ENCODE measurements at regions not wholly inside any gene's neighbourhood (a gene's known extent, or its start where the extent isn't known, plus 50 kb on each side); places are given as distances from the start of the nearest gene placed in this dataset.

DNA sequence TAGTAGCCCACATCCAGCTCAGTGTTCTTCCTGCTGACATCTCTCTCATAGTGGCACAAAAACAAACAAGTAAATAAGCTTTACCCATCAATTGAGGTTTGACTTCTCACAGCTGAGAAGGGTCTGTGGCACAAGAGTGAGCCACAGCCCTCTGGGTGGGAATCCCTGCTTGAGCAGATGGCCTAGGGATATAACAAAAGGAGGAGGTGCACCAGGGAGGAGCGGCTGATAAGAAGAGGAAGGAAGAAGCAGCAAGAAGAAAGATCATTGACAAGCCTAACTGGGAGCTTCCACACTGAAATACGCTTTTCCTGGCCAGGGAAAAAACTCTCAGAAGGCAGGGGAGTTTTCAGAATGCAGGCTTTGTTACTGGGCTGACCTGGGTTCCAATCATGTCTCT lies 279.8 kb downstream of the UACA start:
- Mint-ChIP-seq H3K4me3 (no peak overlapping the region), H3K9me3 (peaks cover 3% of the 10 kb centered on the region), H3K36me3 (ENCODE audit: low read depth) (peaks cover 7% of the 10 kb centered on the region), H3K27me3 (ENCODE audit: low read depth) (peaks cover 31% of the 10 kb centered on the region), H3K4me1 (ENCODE audit: low read depth) (peaks cover 70% of the 10 kb centered on the region), H3K27ac (no peak overlapping the region)

DNA sequence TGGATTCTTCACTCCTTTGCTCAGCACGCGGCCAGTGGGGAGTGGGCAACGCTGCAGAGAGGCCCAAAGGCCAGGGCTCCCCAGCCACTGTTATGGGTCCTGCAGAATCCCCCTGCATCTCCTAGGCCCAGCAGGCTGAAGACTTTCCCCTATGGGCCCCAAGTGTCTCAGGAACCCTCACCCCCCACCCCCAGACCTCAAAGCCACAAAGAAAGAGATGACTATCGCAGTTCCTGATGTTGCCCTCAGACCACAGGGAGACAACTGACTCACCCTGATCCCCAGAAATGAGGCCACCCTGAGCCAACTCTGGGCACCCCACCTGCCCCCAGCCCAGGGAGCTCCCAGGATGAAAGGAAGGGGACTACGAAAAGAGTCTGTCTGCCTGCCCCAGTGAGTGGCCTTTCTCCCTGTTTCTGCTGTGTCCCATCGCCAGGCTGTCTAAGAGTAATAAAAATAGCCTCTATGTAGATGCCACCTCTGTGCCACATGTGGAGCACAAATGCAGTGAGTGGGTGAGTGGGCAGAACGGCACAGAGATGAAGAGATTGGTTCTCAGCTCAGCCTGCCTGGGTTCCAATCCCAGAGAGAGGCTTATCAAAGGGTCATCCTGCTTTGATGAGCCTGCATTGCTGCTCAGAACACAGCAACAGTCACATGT lies 283.0 kb downstream of the UACA start:
- H3K4me3 Mint-ChIP-seq = peak overlapping the region; percentile 33
- peaks cover 63% of the 10 kb centered on the region for H3K4me1 Mint-ChIP-seq (ENCODE audit: low read depth)

DNA sequence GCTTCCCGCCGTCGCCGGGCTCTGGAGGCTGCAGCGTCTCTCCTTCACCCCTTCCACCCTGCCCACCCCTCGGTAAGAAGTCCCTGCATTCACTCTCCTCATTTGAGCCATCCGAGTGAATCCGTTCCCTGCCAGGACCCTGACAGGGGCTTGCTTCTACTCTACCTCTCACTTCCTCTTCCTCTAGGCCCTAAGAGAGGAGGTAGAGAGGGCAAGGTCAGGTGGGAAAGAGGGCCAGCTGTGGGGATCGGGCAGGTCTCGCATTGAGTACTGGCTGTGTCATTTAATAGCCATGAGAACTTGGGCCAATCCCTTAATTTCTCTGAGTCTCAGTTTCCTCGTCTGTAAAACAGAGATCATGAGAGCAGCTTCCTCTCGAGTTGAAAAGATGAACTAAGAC lies 283.6 kb downstream of the UACA start:
- Mint-ChIP-seq H3K9me3 (peaks cover 3% of the 10 kb centered on the region), H3K27ac (no peak overlapping the region), H3K4me3 (peak overlapping the region; percentile 33), H3K4me1 (ENCODE audit: low read depth) (peaks cover 65% of the 10 kb centered on the region), H3K36me3 (ENCODE audit: low read depth) (peaks cover 8% of the 10 kb centered on the region), H3K27me3 (ENCODE audit: low read depth) (peaks cover 60% of the 10 kb centered on the region)

More for the DNA sequence above, 283.0 kb downstream of the UACA start:
- H3K36me3 Mint-ChIP-seq (ENCODE audit: low read depth) = peaks cover 8% of the 10 kb centered on the region
- H3K9me3 Mint-ChIP-seq = peaks cover 3% of the 10 kb centered on the region
- peaks cover 54% of the 10 kb centered on the region for H3K27me3 Mint-ChIP-seq (ENCODE audit: low read depth)
- peak overlapping the region; percentile 39 for H3K27ac Mint-ChIP-seq

DNA sequence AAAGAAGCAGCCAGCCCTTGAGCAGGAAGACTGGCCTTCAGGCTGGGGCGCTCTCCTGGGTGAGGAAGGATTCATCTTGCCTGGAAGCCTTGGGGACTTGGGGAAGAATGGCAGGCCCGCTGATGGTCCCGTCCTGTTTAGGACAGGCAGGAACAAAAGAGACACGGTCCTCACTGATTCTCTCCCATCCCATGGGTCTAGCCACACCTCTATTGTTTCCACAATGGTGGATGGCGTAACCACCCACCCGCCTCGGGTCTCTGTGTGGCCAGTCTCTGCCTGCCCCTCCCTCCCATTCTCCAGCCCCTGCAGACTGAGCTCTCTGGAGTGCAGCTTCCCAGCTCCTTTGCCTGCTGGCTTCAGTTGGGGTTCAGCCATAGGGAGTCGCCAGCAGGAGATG lies 284.3 kb downstream of the UACA start:
- Mint-ChIP-seq H3K4me1 (ENCODE audit: low read depth) (peaks cover 64% of the 10 kb centered on the region), H3K36me3 (ENCODE audit: low read depth) (peaks cover 6% of the 10 kb centered on the region), H3K9me3 (no peaks in the 10 kb centered on the region), H3K27me3 (ENCODE audit: low read depth) (peaks cover 59% of the 10 kb centered on the region), H3K27ac (peak overlapping the region; percentile 75), H3K4me3 (peak overlapping the region; percentile 56)

DNA sequence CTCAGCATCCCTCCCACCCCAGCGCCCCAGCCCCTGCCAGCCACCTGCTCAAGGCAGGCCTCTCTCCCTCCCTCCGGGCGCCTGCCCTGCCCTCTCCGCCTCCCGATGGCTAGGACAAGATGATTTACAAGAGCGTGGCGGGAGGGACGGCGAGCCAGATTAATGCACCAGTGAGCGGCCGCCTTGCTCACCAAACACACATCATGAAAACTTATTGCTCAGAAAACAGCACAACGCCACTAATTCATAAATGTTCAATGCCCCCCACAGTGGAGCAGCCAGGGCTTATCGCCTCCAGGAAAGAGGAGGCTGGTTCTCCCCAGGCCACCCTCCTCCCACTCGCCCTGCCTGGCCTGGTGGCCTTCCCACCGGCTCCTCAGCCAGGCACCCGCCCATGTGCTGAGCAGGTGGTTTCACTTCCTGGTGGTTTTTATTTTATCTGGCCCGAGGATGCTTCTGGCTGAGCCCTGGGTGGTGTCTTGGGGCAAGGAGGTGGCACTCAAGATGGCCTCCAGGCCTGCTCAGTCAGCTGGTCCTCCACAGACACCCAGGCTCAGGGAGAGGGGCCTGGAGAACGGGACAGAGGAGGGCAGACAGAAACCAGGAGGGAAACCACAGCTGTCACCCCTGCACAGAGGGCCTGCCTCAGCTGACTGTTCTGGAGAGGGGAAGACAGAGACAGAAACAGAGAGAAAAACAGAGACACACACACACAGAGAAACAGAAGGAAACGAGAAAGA lies 284.9 kb downstream of the UACA start:
- Mint-ChIP-seq H3K4me1 (ENCODE audit: low read depth) (peaks cover 60% of the 10 kb centered on the region), H3K27ac (peak overlapping the region; percentile 75), H3K36me3 (ENCODE audit: low read depth) (peaks cover 6% of the 10 kb centered on the region), H3K4me3 (peak overlapping the region; percentile 56), H3K27me3 (ENCODE audit: low read depth) (peaks cover 59% of the 10 kb centered on the region), H3K9me3 (no peaks in the 10 kb centered on the region)

GRCh38 chr15:70477750-70478250 lies 285.6 kb downstream of the UACA start:
- no peak overlapping the region for H3K4me3 Mint-ChIP-seq
- H3K4me1 Mint-ChIP-seq (ENCODE audit: low read depth) = peaks cover 58% of the 10 kb centered on the region
- H3K9me3 Mint-ChIP-seq = no peaks in the 10 kb centered on the region
- H3K27me3 Mint-ChIP-seq (ENCODE audit: low read depth) = peaks cover 60% of the 10 kb centered on the region
- H3K27ac Mint-ChIP-seq = peak overlapping the region; percentile 28
- peaks cover 6% of the 10 kb centered on the region for H3K36me3 Mint-ChIP-seq (ENCODE audit: low read depth)

DNA sequence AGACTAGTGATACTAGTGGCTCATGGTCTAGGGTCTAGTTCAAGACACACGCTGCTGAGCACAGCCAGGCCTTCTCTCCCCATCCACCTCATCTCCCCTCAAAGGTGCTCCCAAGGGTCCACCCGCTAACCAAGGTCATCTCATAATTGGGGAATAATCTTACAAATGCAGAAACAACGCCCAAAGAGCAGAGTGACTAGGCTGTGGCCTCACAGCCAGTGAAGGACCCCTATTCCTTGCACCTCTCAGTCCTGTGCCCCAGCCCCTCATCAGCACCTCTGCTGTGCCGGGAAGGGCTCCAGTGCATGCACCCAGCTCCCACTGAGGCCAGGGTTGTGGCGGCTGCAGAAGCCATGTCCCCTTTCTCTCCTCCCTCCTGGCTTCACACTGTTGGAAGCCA lies 286.9 kb downstream of the UACA start:
- Mint-ChIP-seq H3K27ac (peak overlapping the region; percentile 36), H3K27me3 (ENCODE audit: low read depth) (peaks cover 59% of the 10 kb centered on the region), H3K4me1 (ENCODE audit: low read depth) (peaks cover 52% of the 10 kb centered on the region), H3K36me3 (ENCODE audit: low read depth) (peaks cover 6% of the 10 kb centered on the region), H3K4me3 (no peak overlapping the region), H3K9me3 (peaks cover 3% of the 10 kb centered on the region)

DNA sequence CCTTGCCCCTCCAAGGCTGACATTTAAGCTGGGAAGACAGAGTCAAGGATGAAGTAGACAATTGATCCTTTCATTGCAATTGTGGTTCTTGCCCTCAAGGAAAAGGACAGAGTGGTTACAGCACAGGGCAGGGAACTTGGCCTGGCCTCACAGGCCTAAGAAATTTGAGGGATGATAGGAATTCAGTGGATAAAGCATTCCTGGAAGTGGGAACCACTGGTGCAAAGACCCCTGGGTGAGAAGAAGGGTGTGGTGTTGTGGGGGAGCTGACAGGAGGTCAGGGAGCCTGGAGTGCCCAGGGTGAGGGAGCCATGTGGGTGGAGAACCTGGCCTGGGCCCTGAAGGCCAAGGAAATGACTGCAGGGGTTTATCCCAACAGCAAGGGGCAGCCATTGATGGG lies 287.4 kb downstream of the UACA start:
- Mint-ChIP-seq H3K9me3 (peaks cover 3% of the 10 kb centered on the region), H3K27ac (no peak overlapping the region), H3K4me3 (no peak overlapping the region), H3K36me3 (ENCODE audit: low read depth) (peaks cover 6% of the 10 kb centered on the region), H3K27me3 (ENCODE audit: low read depth) (peaks cover 60% of the 10 kb centered on the region), H3K4me1 (ENCODE audit: low read depth) (peaks cover 52% of the 10 kb centered on the region)

DNA sequence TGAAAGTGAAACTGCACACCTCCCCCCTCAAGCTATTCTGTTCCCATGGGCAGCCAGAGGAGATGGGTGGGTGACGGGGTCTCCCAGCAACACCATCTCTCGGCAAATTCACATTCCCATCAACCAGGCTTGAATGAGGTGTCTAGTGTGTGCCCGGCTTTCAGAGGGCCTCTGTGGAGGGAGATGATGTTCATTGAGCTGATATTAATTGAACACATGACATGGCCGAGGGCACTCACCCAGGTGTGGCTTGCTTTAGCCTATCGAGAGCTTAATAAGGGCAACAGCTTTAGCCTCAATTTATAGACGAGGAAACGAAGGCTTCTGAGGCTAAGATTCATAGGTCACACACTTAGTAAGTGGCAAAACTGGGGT lies 288.0 kb downstream of the UACA start:
- Mint-ChIP-seq H3K4me3 (peak overlapping the region; percentile 69), H3K27me3 (ENCODE audit: low read depth) (peaks cover 62% of the 10 kb centered on the region), H3K36me3 (ENCODE audit: low read depth) (peaks cover 6% of the 10 kb centered on the region), H3K9me3 (peaks cover 3% of the 10 kb centered on the region), H3K4me1 (ENCODE audit: low read depth) (peaks cover 47% of the 10 kb centered on the region), H3K27ac (no peak overlapping the region)

DNA sequence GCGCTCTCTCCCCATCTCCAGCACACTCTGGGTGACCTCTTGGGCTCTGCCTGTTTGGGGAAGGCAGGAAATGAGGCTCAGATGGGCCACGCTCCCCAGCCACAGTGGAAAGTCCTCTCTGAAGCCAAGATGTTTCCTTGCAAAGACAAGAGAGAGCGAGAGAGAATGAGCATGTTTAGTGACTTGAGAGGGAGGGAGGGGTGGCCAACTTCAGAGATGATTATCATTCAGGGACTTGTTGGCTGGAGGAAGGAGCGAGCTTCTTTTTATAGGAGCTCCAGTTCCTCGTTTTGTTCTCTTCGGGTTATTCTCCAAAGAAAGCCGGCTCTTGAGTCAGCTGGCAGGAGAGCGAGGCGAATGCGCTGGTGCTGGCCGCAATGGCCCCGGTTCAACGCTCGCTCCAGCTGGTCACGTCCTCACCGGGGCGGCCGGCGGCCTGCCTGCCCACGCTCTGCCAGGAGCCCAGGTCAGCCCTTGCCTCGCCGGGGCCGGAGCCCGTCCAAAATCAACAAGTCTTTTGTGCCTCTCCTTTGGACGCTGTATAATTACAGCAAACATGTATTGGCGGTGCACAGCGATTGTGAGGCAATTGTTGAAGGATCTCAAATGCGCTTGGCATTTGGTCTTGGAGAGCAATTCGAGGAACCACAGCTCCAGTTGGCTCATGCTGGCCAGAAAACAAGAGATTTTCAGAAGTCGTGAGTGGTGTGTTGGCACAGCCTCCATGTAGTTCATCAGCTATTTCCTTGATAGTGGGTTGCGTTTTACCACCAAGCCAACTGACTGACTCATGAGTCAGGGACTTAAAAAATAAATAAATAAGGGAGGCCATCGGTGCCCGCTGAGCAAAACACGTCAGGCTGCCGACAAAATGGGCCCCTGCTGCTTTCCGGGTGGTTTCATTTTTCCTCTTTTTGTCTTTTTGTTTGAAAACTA lies 288.6 kb downstream of the UACA start:
- Mint-ChIP-seq H3K27ac (no peak overlapping the region), H3K36me3 (ENCODE audit: low read depth) (peaks cover 6% of the 10 kb centered on the region), H3K27me3 (ENCODE audit: low read depth) (peaks cover 68% of the 10 kb centered on the region), H3K4me1 (ENCODE audit: low read depth) (peaks cover 41% of the 10 kb centered on the region), H3K9me3 (peaks cover 3% of the 10 kb centered on the region), H3K4me3 (peak overlapping the region; percentile 69)

- H3K36me3 Mint-ChIP-seq (ENCODE audit: low read depth) = peaks cover 5% of the 10 kb centered on the region
- H3K4me1 Mint-ChIP-seq (ENCODE audit: low read depth) = peaks cover 35% of the 10 kb centered on the region
- H3K27me3 Mint-ChIP-seq (ENCODE audit: low read depth) = peaks cover 75% of the 10 kb centered on the region
- peaks cover 3% of the 10 kb centered on the region for H3K9me3 Mint-ChIP-seq
- peak overlapping the region; percentile 66 for H3K4me3 Mint-ChIP-seq
- H3K27ac Mint-ChIP-seq = no peak overlapping the region
Observed at GRCh38 chr15:70473581-70474370, 289.6 kb downstream of the UACA start.

GRCh38 chr15:70471517-70471916 lies 291.8 kb downstream of the UACA start:
- H3K36me3 Mint-ChIP-seq (ENCODE audit: low read depth) = no peaks in the 10 kb centered on the region
- no peak overlapping the region for H3K4me3 Mint-ChIP-seq
- H3K9me3 Mint-ChIP-seq = peaks cover 3% of the 10 kb centered on the region
- peak overlapping the region; percentile 29 for H3K27ac Mint-ChIP-seq
- H3K4me1 Mint-ChIP-seq (ENCODE audit: low read depth) = peaks cover 25% of the 10 kb centered on the region
- H3K27me3 Mint-ChIP-seq (ENCODE audit: low read depth) = peaks cover 78% of the 10 kb centered on the region

GRCh38 chr15:70470556-70471191 lies 292.7 kb downstream of the UACA start:
- H3K27me3 Mint-ChIP-seq (ENCODE audit: low read depth) = peaks cover 76% of the 10 kb centered on the region
- H3K4me3 Mint-ChIP-seq = no peak overlapping the region
- no peak overlapping the region for H3K27ac Mint-ChIP-seq
- peaks cover 18% of the 10 kb centered on the region for H3K4me1 Mint-ChIP-seq (ENCODE audit: low read depth)
- H3K9me3 Mint-ChIP-seq = peaks cover 3% of the 10 kb centered on the region
- no peaks in the 10 kb centered on the region for H3K36me3 Mint-ChIP-seq (ENCODE audit: low read depth)
